GM21528 (cell line): ENCODE measurements at regions not wholly inside any gene's neighbourhood (a gene's known extent, or its start where the extent isn't known, plus 50 kb on each side); places are given as distances from the start of the nearest gene placed in this dataset.
A peak's percentile ranks its signal among the peaks of the same experiment; 100 is the strongest.
"Not testable (repeated sequence)": the region's sequence is repeated elsewhere in the genome, so short reads cannot be mapped to it uniquely, and the experiment has no call there.

Experiments used
- ATAC-seq: cut with Tn5 transposase; IDR thresholded peaks from one replicate; pipeline ENCODE4 v1.9.1; 2021; ENCODE audit warnings: mild to moderate bottlenecking, moderate library complexity; ENCODE audit not compliant: unreplicated experiment, low FRiP score

GRCh38 chr2:144628566-144628965 is 108.6 kb upstream of the ZEB2 start:
- no peak for ATAC-seq

GRCh38 chr2:144625626-144626025 is 105.7 kb upstream of the ZEB2 start:
- ATAC-seq, result no peak

- no peak for ATAC-seq
These were observed 105.3 kb upstream of the ZEB2 start for GRCh38 chr2:144625226-144625625.

GRCh38 chr2:144624451-144624850 is 104.5 kb upstream of the ZEB2 start:
- ATAC-seq, result no peak

GRCh38 chr2:144622373-144622772 is 102.5 kb upstream of the ZEB2 start:
- not testable (repeated sequence) for ATAC-seq

- ATAC-seq, result no peak
These were observed 101.3 kb upstream of the ZEB2 start for GRCh38 chr2:144621266-144621665.

GRCh38 chr2:144619760-144620159 is 99.8 kb upstream of the ZEB2 start:
- no peak for ATAC-seq

- not testable (repeated sequence) for ATAC-seq
These were observed 97.3 kb upstream of the ZEB2 start for GRCh38 chr2:144617171-144617570.

GRCh38 chr2:144615866-144616565 is 96.1 kb upstream of the ZEB2 start:
- ATAC-seq, result no peak

- no peak for ATAC-seq
These were observed 88.1 kb upstream of the ZEB2 start for GRCh38 chr2:144607891-144608521.

GRCh38 chr2:144607099-144607498 is 87.2 kb upstream of the ZEB2 start:
- no peak for ATAC-seq

GRCh38 chr2:144606466-144607095 is 86.7 kb upstream of the ZEB2 start:
- no peak for ATAC-seq

- no peak for ATAC-seq
These were observed 85.4 kb upstream of the ZEB2 start for GRCh38 chr2:144605231-144605840.

GRCh38 chr2:144603334-144603733 is 83.4 kb upstream of the ZEB2 start:
- ATAC-seq, result no peak

GRCh38 chr2:144598906-144599305 is 79.0 kb upstream of the ZEB2 start:
- ATAC-seq, result no peak

- ATAC-seq, result no peak
These were observed 78.1 kb upstream of the ZEB2 start for GRCh38 chr2:144597894-144598593.

GRCh38 chr2:144597388-144597787 is 77.5 kb upstream of the ZEB2 start:
- no peak for ATAC-seq

GRCh38 chr2:144596073-144596871 is 76.4 kb upstream of the ZEB2 start:
- peak; percentile 81 for ATAC-seq

- no peak for ATAC-seq
These were observed 75.8 kb upstream of the ZEB2 start for GRCh38 chr2:144595686-144596072.

GRCh38 chr2:144595279-144595678 is 75.4 kb upstream of the ZEB2 start:
- ATAC-seq, result no peak
